Upper lobe of right lung (tissue), 1 donor: ENCODE measurements at regions not wholly inside any gene's neighbourhood (a gene's known extent, or its start where the extent isn't known, plus 50 kb on each side); places are given as distances from the start of the nearest gene placed in this dataset.

ENCODE experiments used
- ATAC-seq: fragments of 200-7000 bp; cut with Tn5 transposase; one replicate; pipeline ENCODE4 v1.9.1; 2020; ENCODE audit warnings: mild to moderate bottlenecking, moderate library complexity
- DNase-seq: peaks from one replicate; pipeline ENCODE4 v3.0.0-alpha.2; 2020
- H3K27ac ChIP-seq: fragments of 200-600 bp; one replicate; pipeline ENCODE4 v1.8.0; 2022
- H3K27me3 ChIP-seq: fragments of 200-600 bp; one replicate; pipeline ENCODE4 v1.8.0; 2022; ENCODE audit warnings: mild to moderate bottlenecking
- H3K36me3 ChIP-seq: fragments of 200-600 bp; one replicate; pipeline ENCODE4 v1.8.0; 2022
- H3K4me1 ChIP-seq: fragments of 200-600 bp; one replicate; pipeline ENCODE4 v1.8.0; 2022
- H3K4me3 ChIP-seq: fragments of 200-600 bp; one replicate; pipeline ENCODE4 v1.8.0; 2022; ENCODE audit warnings: mild to moderate bottlenecking
- H3K9me3 ChIP-seq: fragments of 200-600 bp; one replicate; pipeline ENCODE4 v1.8.0; 2022
- CTCF ChIP-seq: fragments of 200-600 bp; IDR thresholded peaks from one replicate; pipeline ENCODE4 v1.8.0; 2022; ENCODE audit warnings: antibody characterized with exemption
- intact Hi-C: fragments of 100-400 bp; cut with DNase I; formaldehyde crosslinking; loops from one replicate; pipeline ENCODE4 v1.11.0; 2022
- donor health status: DM: no; HTN: yes; CAD: no; lungs with severe emphysema.

GRCh38 chr10:131647789-131648188, 253.0 kb upstream of the PPP2R2D start:
- no peaks in the 10 kb centered on the region for H3K36me3 ChIP-seq
- ATAC-seq (no peak), DNase-seq (peak; percentile 46)
- intact Hi-C loops: no loop called here
- no peaks in the 10 kb centered on the region for H3K4me1 ChIP-seq
- TF ChIP-seq CTCF: no peak
- no peak overlapping the region for H3K27ac ChIP-seq
- peaks cover 6% of the 10 kb centered on the region for H3K27me3 ChIP-seq
- H3K4me3 ChIP-seq: no peak overlapping the region
- no peaks in the 10 kb centered on the region for H3K9me3 ChIP-seq

GRCh38 chr10:131648386-131649020, 252.3 kb upstream of the PPP2R2D start:
- H3K36me3 ChIP-seq: no peaks in the 10 kb centered on the region

GRCh38 chr10:131649617-131650016, 251.2 kb upstream of the PPP2R2D start:
- H3K4me3 ChIP-seq: no peak overlapping the region
- no peaks in the 10 kb centered on the region for H3K9me3 ChIP-seq
- intact Hi-C loops: no loop called here
- H3K27ac ChIP-seq: no peak overlapping the region
- H3K36me3 ChIP-seq: no peaks in the 10 kb centered on the region
- TF ChIP-seq CTCF: no peak
- H3K4me1 ChIP-seq: no peaks in the 10 kb centered on the region
- no peak for ATAC-seq
- no peak for DNase-seq
- H3K27me3 ChIP-seq: peaks cover 13% of the 10 kb centered on the region

More at GRCh38 chr10:131648386-131649020, 252.3 kb upstream of the PPP2R2D start:
- H3K27ac ChIP-seq: no peak overlapping the region
- H3K27me3 ChIP-seq: peaks cover 13% of the 10 kb centered on the region
- DNase-seq (no peak), ATAC-seq (no peak)
- H3K4me3 ChIP-seq: no peak overlapping the region
- intact Hi-C loops: no loop called here
- H3K4me1 ChIP-seq: no peaks in the 10 kb centered on the region
- H3K9me3 ChIP-seq: no peaks in the 10 kb centered on the region
- no peak for TF ChIP-seq CTCF

- no peak overlapping the region for H3K27ac ChIP-seq
- DNase-seq: peak; percentile 40
- no peaks in the 10 kb centered on the region for H3K4me1 ChIP-seq
- no peak for ATAC-seq
- no peak overlapping the region for H3K4me3 ChIP-seq
- H3K27me3 ChIP-seq: peaks cover 13% of the 10 kb centered on the region
- H3K9me3 ChIP-seq: no peaks in the 10 kb centered on the region
- TF ChIP-seq CTCF: no peak
- no peaks in the 10 kb centered on the region for H3K36me3 ChIP-seq
- intact Hi-C loops: no loop called here
Observed at GRCh38 chr10:131650169-131650705, 250.6 kb upstream of the PPP2R2D start.

GRCh38 chr10:131650771-131651673, 249.8 kb upstream of the PPP2R2D start:
- Histone ChIP-seq H3K4me1 (no peaks in the 10 kb centered on the region), H3K4me3 (no peak overlapping the region), H3K27ac (no peak overlapping the region), H3K9me3 (no peaks in the 10 kb centered on the region), H3K36me3 (no peaks in the 10 kb centered on the region), H3K27me3 (peaks cover 13% of the 10 kb centered on the region)
- ATAC-seq: no peak
- DNase-seq: peak; percentile 59
- no peak for TF ChIP-seq CTCF
- intact Hi-C loops: no loop called here
